Endothelial cell of umbilical vein (primary cell): ENCODE measurements at regions not wholly inside any gene's neighbourhood (a gene's known extent, or its start where the extent isn't known, plus 50 kb on each side); places are given as distances from the start of the nearest gene placed in this dataset.

Experiments used
- BruUV-seq: library from RNA; stranded (reverse); fragments of 400-500 nt; replicated peaks from 2 replicates; lab custom pipeline; 2021; lab: Mats Ljungman, UMichigan
- CTCF ChIA-PET: fragments of 300-600, 350-600 bp; sonication (Branson Sonifier 250); formaldehyde crosslinking; loops from one replicate; lab custom pipeline; 2021; ENCODE audit warnings: antibody characterized with exemption, inconsistent platforms; lab: Charles Lee
- POLR2A ChIA-PET: fragments of 300-600, 350-600 bp; sonication (Branson Sonifier 250); formaldehyde crosslinking; loops from one replicate; lab custom pipeline; 2021; ENCODE audit warnings: antibody characterized with exemption, inconsistent platforms; lab: Charles Lee
- DNase-seq: peaks from one replicate; pipeline ENCODE4 v3.0.0-alpha.2; 2011; ENCODE audit warnings: low read depth, low spot score
- FAIRE-seq: peaks from 2 replicates; lab custom pipeline; 2011; peaks lifted over from hg19 to GRCh38; lab: Jason Lieb, UNC
- H2AFZ ChIP-seq: 2 replicates; pipeline ENCODE4 v1.6.0; 2012; ENCODE audit warnings: low read depth, low read length, control low read depth, inconsistent platforms
- H3K27ac ChIP-seq: 2 replicates; pipeline ENCODE4 v1.5.1; 2011; ENCODE audit warnings: low read depth, mild to moderate bottlenecking, control low read depth, low read length, moderate library complexity; ENCODE audit not compliant: insufficient read depth
- H3K27me3 ChIP-seq, 2 experiments: 2 replicates each; pipeline versions ENCODE4 v1.6.0 to v1.6.1; 2011; ENCODE audit warnings: low read length in 2 of 2, mixed read lengths in 1 of 2; ENCODE audit not compliant: control insufficient read depth in 2 of 2, insufficient read depth in 2 of 2
- H3K36me3 ChIP-seq, 2 experiments: 2 replicates in 1 of 2; 3 replicates in 1 of 2; pipeline ENCODE4 v1.5.1; 2011; ENCODE audit warnings: low read length in 2 of 2, mild to moderate bottlenecking in 1 of 2, moderate library complexity in 1 of 2; ENCODE audit not compliant: control insufficient read depth in 2 of 2, insufficient read depth in 2 of 2; ENCODE audit errors: extremely low read depth in 1 of 2
- H3K4me1 ChIP-seq: 3 replicates; pipeline ENCODE4 v1.5.1; 2011; ENCODE audit warnings: mild to moderate bottlenecking, low read length; ENCODE audit not compliant: control insufficient read depth, insufficient read depth; ENCODE audit errors: extremely low read depth
- H3K4me2 ChIP-seq: 2 replicates; pipeline ENCODE4 v1.6.1; 2011; ENCODE audit warnings: low read length, control low read depth, mixed read lengths; ENCODE audit not compliant: insufficient read depth
- H3K4me3 ChIP-seq, 3 experiments: fragments of 200-600 bp in 1 of 3; sonication (generic), shearing (Covaris generic) in 1 of 3; replicated peaks in 1 of 3; 2 replicates each; pipeline ENCODE4 v1.5.1; 2011 to 2016; ENCODE audit warnings: control low read depth in 3 of 3, low read length in 3 of 3, mild to moderate bottlenecking in 2 of 3, inconsistent platforms in 1 of 3, low read depth in 1 of 3, moderate library complexity in 1 of 3; ENCODE audit not compliant: insufficient read depth in 1 of 3
- H3K79me2 ChIP-seq: 2 replicates; pipeline ENCODE4 v1.6.0; 2012; ENCODE audit warnings: low read length, inconsistent platforms; ENCODE audit not compliant: control insufficient read depth, insufficient read depth
- H3K9ac ChIP-seq: replicated peaks from 2 replicates; pipeline ENCODE3; 2011; ENCODE audit warnings: low read length, control low read depth; ENCODE audit not compliant: insufficient read depth; ENCODE audit errors: extremely low read depth
- H3K9me1 ChIP-seq: replicated peaks from 3 replicates; pipeline ENCODE4 v1.6.0; 2011; ENCODE audit warnings: mild to moderate bottlenecking, low read length; ENCODE audit not compliant: control insufficient read depth, insufficient read depth; ENCODE audit errors: extremely low read depth
- H3K9me3 ChIP-seq: replicated peaks from 2 replicates; pipeline ENCODE4 v1.5.1; 2012; ENCODE audit warnings: low read length, inconsistent platforms; ENCODE audit not compliant: control insufficient read depth, insufficient read depth
- H4K20me1 ChIP-seq: replicated peaks from 2 replicates; pipeline ENCODE3; 2011; ENCODE audit warnings: mild to moderate bottlenecking, low read length; ENCODE audit not compliant: control insufficient read depth, insufficient read depth; ENCODE audit errors: extremely low read depth
- EZH2 ChIP-seq: IDR thresholded peaks from 2 replicates; pipeline ENCODE4 v1.6.1; 2012; ENCODE audit warnings: borderline replicate concordance, low read depth, mild to moderate bottlenecking, moderate library complexity, low read length, inconsistent platforms; ENCODE audit not compliant: severe bottlenecking
- FOS ChIP-seq: IDR thresholded peaks from 2 replicates; pipeline ENCODE4 v1.6.1; 2011; ENCODE audit warnings: mild to moderate bottlenecking, low read length, moderate library complexity, borderline replicate concordance; ENCODE audit not compliant: insufficient read depth
- GATA2 ChIP-seq: IDR thresholded peaks from 2 replicates; pipeline ENCODE4 v1.7.0; 2011; ENCODE audit warnings: low read depth, mild to moderate bottlenecking, moderate library complexity, mixed read lengths, low read length; ENCODE audit not compliant: insufficient read length, insufficient read depth
- JUN ChIP-seq: IDR thresholded peaks from 2 replicates; pipeline ENCODE4 v1.6.1; 2011; ENCODE audit warnings: borderline replicate concordance, low read depth; ENCODE audit not compliant: insufficient read length, insufficient read depth
- MYC ChIP-seq: IDR thresholded peaks from one replicate; pipeline ENCODE4 v1.6.1; 2011; ENCODE audit warnings: mild to moderate bottlenecking, low read depth, low read length
- POLR2A ChIP-seq: IDR thresholded peaks from 2 replicates; pipeline ENCODE4 v1.6.1; 2012; ENCODE audit warnings: low read depth, mild to moderate bottlenecking, control low read depth, low read length
- POLR2AphosphoS5 ChIP-seq: IDR thresholded peaks from 2 replicates; pipeline ENCODE4 v1.6.1; 2012; ENCODE audit warnings: low read depth, mild to moderate bottlenecking, control low read depth, low read length, moderate library complexity; ENCODE audit not compliant: insufficient read depth
- dilution Hi-C: fragments of 300-500 bp; cut with MboI; formaldehyde crosslinking; loops from one replicate; pipeline ENCODE4 v1.15.0; 2019; ENCODE audit warnings: low sequenced_read_pairs; ENCODE audit not compliant: extremely low pct_ligation_motif_present
- intact Hi-C: fragments of 100-400 bp; cut with micrococcal nuclease; formaldehyde crosslinking; loops from one replicate; pipeline ENCODE4 v1.10.0; 2022
- TF ChIP-seq, protein P1 (sequence below): IDR thresholded peaks from 2 replicates; pipeline ENCODE4 v1.6.1; 2011; ENCODE audit not compliant: insufficient read depth, insufficient read length
- TF ChIP-seq, protein P2 (sequence below), 2 donors: IDR thresholded peaks; 1 replicate in 1 of 2; 2 replicates in 1 of 2; pipeline ENCODE4 v1.5.1; 2011; ENCODE audit warnings: low read length in 2 of 2, mild to moderate bottlenecking in 2 of 2, moderate library complexity in 2 of 2, control low read depth in 1 of 2, inconsistent platforms in 1 of 2, low read depth in 1 of 2; ENCODE audit not compliant: insufficient read depth in 1 of 2; ENCODE audit errors: extremely low read depth in 1 of 2

DNA sequence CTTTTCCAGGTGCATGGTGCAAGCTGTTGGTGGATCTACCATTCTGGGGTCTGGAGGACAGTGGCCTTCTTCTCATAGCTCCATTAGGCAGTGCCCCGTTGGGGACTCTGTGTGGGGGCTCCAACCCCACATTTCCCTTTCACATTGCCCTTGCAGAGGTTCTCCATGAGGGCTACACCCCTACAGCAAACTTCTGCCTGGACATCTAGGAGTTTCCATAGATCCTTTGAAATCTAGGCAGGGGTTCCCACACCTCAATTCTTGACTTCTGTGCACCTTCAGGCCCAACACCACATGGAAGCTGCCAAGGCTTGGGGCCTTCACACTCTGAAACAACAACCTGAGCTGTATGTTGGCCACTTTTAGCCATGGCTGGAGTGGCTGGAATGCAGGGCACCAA, 282.8 kb upstream of the SASH1 start:
- H2AFZ ChIP-seq, result no peak overlapping the region
- H3K36me3 ChIP-seq, result no peaks in the 10 kb centered on the region
- dilution Hi-C loops (no loop called here), intact Hi-C loops (loop anchor here (10.0 kb wide), 1 partner anchor 195 kb away; no protein-coding TSS in a partner anchor)
- no peak overlapping the region for H3K4me2 ChIP-seq
- POLR2A ChIA-PET, result no interaction called here
- TF ChIP-seq JUN (no peak), POLR2A (no peak), POLR2AphosphoS5 (no peak), GATA2 (no peak), MYC (no peak), FOS (no peak), EZH2 (no peak)
- TF ChIP-seq, protein P1, sequence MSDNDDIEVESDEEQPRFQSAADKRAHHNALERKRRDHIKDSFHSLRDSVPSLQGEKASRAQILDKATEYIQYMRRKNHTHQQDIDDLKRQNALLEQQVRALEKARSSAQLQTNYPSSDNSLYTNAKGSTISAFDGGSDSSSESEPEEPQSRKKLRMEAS, result no peak
- TF ChIP-seq, protein P2, sequence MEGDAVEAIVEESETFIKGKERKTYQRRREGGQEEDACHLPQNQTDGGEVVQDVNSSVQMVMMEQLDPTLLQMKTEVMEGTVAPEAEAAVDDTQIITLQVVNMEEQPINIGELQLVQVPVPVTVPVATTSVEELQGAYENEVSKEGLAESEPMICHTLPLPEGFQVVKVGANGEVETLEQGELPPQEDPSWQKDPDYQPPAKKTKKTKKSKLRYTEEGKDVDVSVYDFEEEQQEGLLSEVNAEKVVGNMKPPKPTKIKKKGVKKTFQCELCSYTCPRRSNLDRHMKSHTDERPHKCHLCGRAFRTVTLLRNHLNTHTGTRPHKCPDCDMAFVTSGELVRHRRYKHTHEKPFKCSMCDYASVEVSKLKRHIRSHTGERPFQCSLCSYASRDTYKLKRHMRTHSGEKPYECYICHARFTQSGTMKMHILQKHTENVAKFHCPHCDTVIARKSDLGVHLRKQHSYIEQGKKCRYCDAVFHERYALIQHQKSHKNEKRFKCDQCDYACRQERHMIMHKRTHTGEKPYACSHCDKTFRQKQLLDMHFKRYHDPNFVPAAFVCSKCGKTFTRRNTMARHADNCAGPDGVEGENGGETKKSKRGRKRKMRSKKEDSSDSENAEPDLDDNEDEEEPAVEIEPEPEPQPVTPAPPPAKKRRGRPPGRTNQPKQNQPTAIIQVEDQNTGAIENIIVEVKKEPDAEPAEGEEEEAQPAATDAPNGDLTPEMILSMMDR (IDR thresholded peaks at IDR 0.05; ENCODE audit: extremely low read depth in 1 of 2, insufficient read depth in 1 of 2, low read depth in 1 of 2, low read length in 2 of 2), result no peak
- no peak for FAIRE-seq
- no peak overlapping the region for H3K27ac ChIP-seq
- no peaks in the 10 kb centered on the region for H4K20me1 ChIP-seq
- no TSS peak for BruUV-seq
- DNase-seq, result no peak
- no peak overlapping the region for H3K4me3 ChIP-seq
- no peaks in the 10 kb centered on the region for H3K9me1 ChIP-seq
- H3K79me2 ChIP-seq, result no peaks in the 10 kb centered on the region
- no peaks in the 10 kb centered on the region for H3K27me3 ChIP-seq
- H3K9me3 ChIP-seq, result no peaks in the 10 kb centered on the region
- H3K9ac ChIP-seq, result no peak overlapping the region
- peaks cover 12% of the 10 kb centered on the region for H3K4me1 ChIP-seq
- CTCF ChIA-PET, result no interaction called here
